ENCODE measurements at regions not wholly inside any gene's neighbourhood (a gene's known extent, or its start where the extent isn't known, plus 50 kb on each side); places are given as distances from the start of the nearest gene placed in this dataset.

GRCh38 chr1:234986750-234987414, 141.8 kb downstream of the TOMM20 start (continued):
- no peak for TF ChIP-seq HINFP (CRISPR knock-in tag; IDR thresholded peaks at IDR 0.05; ENCODE audit: low read depth)
- no peak for TF ChIP-seq GLMP (CRISPR knock-in tag; IDR thresholded peaks at IDR 0.05; ENCODE audit: borderline replicate concordance)
- TF ChIP-seq HDAC2 (CRISPR knock-in tag; IDR thresholded peaks at IDR 0.05) = 0 out of 2 replicates have a peak, but pooled peaks have one; percentile 7
- TF ChIP-seq NCOA5 (CRISPR knock-in tag; IDR thresholded peaks at IDR 0.05) = 0 out of 2 replicates have a peak, but pooled peaks have one; percentile 19
- TF ChIP-seq ZNF232 (CRISPR knock-in tag; IDR thresholded peaks at IDR 0.05; ENCODE audit: borderline replicate concordance) = no peak
- no peak for TF ChIP-seq SMC3 (IDR thresholded peaks at IDR 0.05; ENCODE audit: low read length)
- TF ChIP-seq RXRB (CRISPR knock-in tag; IDR thresholded peaks at IDR 0.05; ENCODE audit: borderline replicate concordance) = peak; percentile 28; the same call in 1 of the 2 replicates
- no peak for TF ChIP-seq ZNF577 (CRISPR knock-in tag; IDR thresholded peaks at IDR 0.05; ENCODE audit: borderline replicate concordance, low read depth)
- TF ChIP-seq NR2F1 (CRISPR knock-in tag; IDR thresholded peaks at IDR 0.05) = peak in 1 of 2 experiments; percentile 62; a peak in 3 of 4 replicates
- TF ChIP-seq GRHL1 (CRISPR knock-in tag; conservative IDR thresholded peaks at IDR 0.05) = no peak
- TF ChIP-seq ZSCAN9 (CRISPR knock-in tag; IDR thresholded peaks at IDR 0.05; ENCODE audit: borderline replicate concordance) = no peak
- TF ChIP-seq CREM (IDR thresholded peaks at IDR 0.05) = 0 out of 2 replicates have a peak, but pooled peaks have one; percentile 10
- no peak for TF ChIP-seq CREM (CRISPR knock-in tag; IDR thresholded peaks at IDR 0.05)
- no peak for TF ChIP-seq ZBTB37 (CRISPR knock-in tag; IDR thresholded peaks at IDR 0.05)
- peak; percentile 44; the same call in 1 of the 2 replicates for TF ChIP-seq ZFP90 (CRISPR knock-in tag; IDR thresholded peaks at IDR 0.05; ENCODE audit: borderline replicate concordance)
- TF ChIP-seq DR1 (CRISPR knock-in tag; IDR thresholded peaks at IDR 0.05) = no peak
- TF ChIP-seq FOXP1 (IDR thresholded peaks at IDR 0.05) = no peak
- peak; percentile 85 for TF ChIP-seq FOXP1 (CRISPR knock-in tag; IDR thresholded peaks at IDR 0.05)
- TF ChIP-seq ZNF644 (CRISPR knock-in tag; IDR thresholded peaks at IDR 0.05; ENCODE audit: low read depth) = no peak
- TF ChIP-seq NCOA2 (CRISPR knock-in tag; IDR thresholded peaks at IDR 0.05) = no peak
- TF ChIP-seq BORCS8-MEF2B (CRISPR knock-in tag; IDR thresholded peaks at IDR 0.05) = 0 out of 2 replicates have a peak, but pooled peaks have one; percentile 9
- no peak for TF ChIP-seq ZBTB33 (CRISPR knock-in tag; IDR thresholded peaks at IDR 0.05)
- peak; percentile 70; the same call in 1 of the 2 replicates for TF ChIP-seq NCOR1 (IDR thresholded peaks at IDR 0.05; ENCODE audit: borderline replicate concordance, low read length)
- no peak for TF ChIP-seq ZNF101 (CRISPR knock-in tag; IDR thresholded peaks at IDR 0.05; ENCODE audit: borderline replicate concordance, low read depth)
